ENCODE measurements at regions not wholly inside any gene's neighbourhood (a gene's known extent, or its start where the extent isn't known, plus 50 kb on each side); places are given as distances from the start of the nearest gene placed in this dataset.

GRCh38 chr6:23154159-23154558 is 584.8 kb downstream of the HDGFL1 start:
- BruUV-seq (replicated peaks): no TSS peak
- no peak overlapping the region for H3K27ac ChIP-seq (ENCODE audit: extremely low read length, insufficient read depth, low read length)
- in situ Hi-C loops (cut with HindIII; ENCODE audit: extremely low pct_ligation_motif_present, low pct_unique_long_range_greater_than_20kb): no loop called here
- no peak overlapping the region for H3K9ac ChIP-seq (ENCODE audit: insufficient read depth, low read depth, low read length)
- FAIRE-seq (no peak), DNase-seq (ENCODE audit: low spot score) (no peak), ATAC-seq (no peak)
- H3K4me1 ChIP-seq (ENCODE audit: insufficient read depth, low read length): no peaks in the 10 kb centered on the region
- H3K27me3 ChIP-seq (ENCODE audit: control insufficient read depth in 1 of 2, insufficient read depth in 2 of 2, low read length in 2 of 2): no peaks in the 10 kb centered on the region
- POLR2A ChIA-PET: no interaction called here
- H3K9me3 ChIP-seq (ENCODE audit: low read length): peaks cover 96% of the 10 kb centered on the region
- no peak overlapping the region for H2AFZ ChIP-seq (ENCODE audit: low read length)
- intact Hi-C loops (cut with micrococcal nuclease; ENCODE audit: unreplicated experiment): no loop called here
- CTCF ChIA-PET (ENCODE audit: low intra/inter-chr PET ratio, low total read pairs): no interaction called here
- no peak overlapping the region for H3K4me2 ChIP-seq (ENCODE audit: low read depth, low read length)
- TF ChIP-seq ZSCAN29 (CRISPR knock-in tag; conservative IDR thresholded peaks at IDR 0.05): no peak
- TF ChIP-seq IKZF4 (CRISPR knock-in tag; IDR thresholded peaks at IDR 0.05; ENCODE audit: borderline replicate concordance, low read depth, not compliant biosample characterization): no peak
- no peak for TF ChIP-seq ZNF335 (CRISPR knock-in tag; IDR thresholded peaks at IDR 0.05)
- no peak for TF ChIP-seq ZNF883 (CRISPR knock-in tag; IDR thresholded peaks at IDR 0.05; ENCODE audit: not compliant biosample characterization)
- TF ChIP-seq ZFAT (CRISPR knock-in tag; conservative IDR thresholded peaks at IDR 0.05): no peak
- TF ChIP-seq ZSCAN25 (CRISPR knock-in tag; IDR thresholded peaks at IDR 0.05): no peak
- TF ChIP-seq HOXA5 (CRISPR knock-in tag; IDR thresholded peaks at IDR 0.05): no peak
- TF ChIP-seq ZNF749 (CRISPR knock-in tag; IDR thresholded peaks at IDR 0.05; ENCODE audit: borderline replicate concordance): no peak
- TF ChIP-seq MIER2 (CRISPR knock-in tag; IDR thresholded peaks at IDR 0.05): no peak
- no peak for TF ChIP-seq ONECUT2 (CRISPR knock-in tag; IDR thresholded peaks at IDR 0.05)
- no peak for TF ChIP-seq ZNF674 (CRISPR knock-in tag; IDR thresholded peaks at IDR 0.05; ENCODE audit: low read depth)
- TF ChIP-seq ZNF33A (CRISPR knock-in tag; IDR thresholded peaks at IDR 0.05; ENCODE audit: borderline replicate concordance): no peak
- no peak for TF ChIP-seq ZNF724P (CRISPR knock-in tag; IDR thresholded peaks at IDR 0.05; ENCODE audit: borderline replicate concordance)
- TF ChIP-seq TBL1XR1 (IDR thresholded peaks at IDR 0.05; ENCODE audit: borderline replicate concordance, low read length, partially characterized antibody): no peak
- TF ChIP-seq ZBTB38 (CRISPR knock-in tag; IDR thresholded peaks at IDR 0.05): no peak
- TF ChIP-seq GPN1 (CRISPR knock-in tag; IDR thresholded peaks at IDR 0.05; ENCODE audit: borderline replicate concordance): no peak
- no peak for TF ChIP-seq ZMAT5 (CRISPR knock-in tag; IDR thresholded peaks at IDR 0.05; ENCODE audit: borderline replicate concordance, low read depth)
- no peak for TF ChIP-seq HNF4A (CRISPR knock-in tag; IDR thresholded peaks at IDR 0.05)
- H4K20me1 ChIP-seq (ENCODE audit: insufficient read depth, low read length): no peaks in the 10 kb centered on the region
- H3K36me3 ChIP-seq (replicated peaks in 1 of 2; ENCODE audit: control insufficient read depth in 1 of 2, insufficient read depth in 2 of 2, low read length in 2 of 2): no peaks in the 10 kb centered on the region
- no peaks in the 10 kb centered on the region for H3K79me2 ChIP-seq (ENCODE audit: insufficient read depth, low read length)
- no peak overlapping the region for H3K4me3 ChIP-seq (replicated peaks in 1 of 3; ENCODE audit: insufficient read depth in 1 of 3, low read depth in 2 of 3, low read length in 3 of 3)

All from HepG2 (cell line).